Activated CD4-positive, alpha-beta T cell treated with anti-CD3 and anti-CD28 coated beads, Interleukin-2, amount 10 ng/mL, durations not matched to agents 7 days and 5 days (primary cell): ENCODE measurements at regions not wholly inside any gene's neighbourhood (a gene's known extent, or its start where the extent isn't known, plus 50 kb on each side); places are given as distances from the start of the nearest gene placed in this dataset.
"Not testable (repeated sequence)": the region's sequence is repeated elsewhere in the genome, so short reads cannot be mapped to it uniquely, and the experiment has no call there.

Source experiments
- CTCF ChIA-PET: fragments of 350-600 bp; sonication (Branson Sonifier 250); formaldehyde crosslinking; loops from one replicate; lab custom pipeline; 2021; ENCODE audit warnings: antibody characterized with exemption; lab: Charles Lee
- POLR2A ChIA-PET: fragments of 350-600 bp; sonication (Branson Sonifier 250); formaldehyde crosslinking; loops from one replicate; lab custom pipeline; 2021; ENCODE audit warnings: antibody characterized with exemption; lab: Charles Lee
- DNase-seq: peaks from one replicate; pipeline ENCODE4 v3.0.0-alpha.2; 2020
- H3K27ac Mint-ChIP-seq: one replicate; pipeline ENCODE4 v1.8.0; 2021; ENCODE audit warnings: mild to moderate bottlenecking, moderate library complexity, mixed read lengths
- H3K27me3 Mint-ChIP-seq: one replicate; pipeline ENCODE4 v1.8.0; 2021; ENCODE audit warnings: mixed read lengths
- H3K36me3 Mint-ChIP-seq: one replicate; pipeline ENCODE4 v1.8.0; 2021; ENCODE audit warnings: low read depth, mixed read lengths
- H3K4me1 Mint-ChIP-seq: one replicate; pipeline ENCODE4 v1.8.0; 2021; ENCODE audit warnings: mixed read lengths
- H3K4me3 Mint-ChIP-seq: one replicate; pipeline ENCODE4 v1.8.0; 2021; ENCODE audit warnings: mild to moderate bottlenecking, moderate library complexity, mixed read lengths
- H3K9me3 Mint-ChIP-seq: one replicate; pipeline ENCODE4 v1.8.0; 2021; ENCODE audit warnings: mixed read lengths

DNA sequence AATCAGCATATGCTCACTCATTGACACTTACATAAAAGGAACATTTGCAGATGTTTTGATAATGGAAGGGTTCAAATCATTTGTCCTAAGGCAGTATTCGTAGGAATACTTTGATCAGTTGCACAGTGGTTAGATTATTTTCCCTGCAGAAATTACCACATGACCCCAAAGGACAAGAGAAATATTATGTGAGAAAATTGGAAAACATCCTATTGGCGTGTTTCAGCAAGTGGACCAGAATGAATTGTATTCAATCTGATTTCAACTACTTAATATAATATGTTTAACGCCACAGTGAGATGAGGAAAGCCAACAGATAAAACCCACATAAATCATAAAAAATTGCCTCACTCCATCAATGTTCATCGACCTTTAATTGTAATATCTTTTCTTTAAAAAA, 195.0 kb upstream of the MDFIC2 start:
- Mint-ChIP-seq H3K27me3 (peaks cover 5% of the 10 kb centered on the region), H3K36me3 (no peaks in the 10 kb centered on the region), H3K4me1 (no peaks in the 10 kb centered on the region), H3K9me3 (no peaks in the 10 kb centered on the region), H3K4me3 (no peak overlapping the region), H3K27ac (no peak overlapping the region)
- POLR2A ChIA-PET, result no interaction called here
- DNase-seq, result no peak
- CTCF ChIA-PET, result no interaction called here

DNA sequence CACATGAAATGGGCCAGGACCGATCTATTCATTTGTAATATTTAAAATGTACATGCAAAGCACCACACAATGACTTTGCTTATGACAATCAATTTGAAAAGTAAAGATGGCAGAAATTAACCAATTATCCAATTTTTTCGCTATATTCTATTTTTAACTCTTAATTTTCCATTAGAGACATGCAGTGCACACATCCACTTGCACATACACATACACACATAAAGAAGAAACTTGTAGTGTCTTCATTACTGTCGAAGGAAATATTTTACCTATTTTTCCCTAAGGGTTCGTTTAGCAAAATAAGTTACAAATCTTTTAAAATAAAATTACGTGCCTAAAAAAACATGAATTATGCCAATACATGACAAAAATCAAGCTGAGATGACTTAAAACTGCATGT, 194.3 kb upstream of the MDFIC2 start:
- Mint-ChIP-seq H3K4me1 (no peaks in the 10 kb centered on the region), H3K36me3 (no peaks in the 10 kb centered on the region), H3K9me3 (no peaks in the 10 kb centered on the region), H3K27ac (no peak overlapping the region), H3K27me3 (peaks cover 5% of the 10 kb centered on the region), H3K4me3 (no peak overlapping the region)
- ChIA-PET POLR2A (no interaction called here), CTCF (no interaction called here)
- no peak for DNase-seq

DNA sequence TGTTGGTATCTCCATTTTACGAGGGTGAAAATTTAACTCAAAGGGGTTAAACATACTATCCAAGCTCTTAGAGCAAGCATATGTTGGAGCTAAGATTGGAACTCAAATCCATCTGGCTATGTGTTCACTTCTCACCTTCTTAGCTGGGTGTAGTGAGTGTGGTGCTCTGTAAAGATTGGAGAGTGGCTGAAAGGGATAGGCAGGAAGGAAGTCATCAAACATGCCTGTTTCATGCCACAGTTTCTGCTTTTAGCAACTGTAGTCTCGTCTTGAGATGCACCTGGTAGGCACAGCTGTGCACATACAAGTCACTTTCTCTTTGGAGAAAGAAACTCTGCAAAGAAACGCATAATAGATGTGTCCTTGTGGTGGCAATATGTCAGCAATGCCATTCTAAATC, 189.1 kb upstream of the MDFIC2 start:
- H3K9me3 Mint-ChIP-seq, result no peaks in the 10 kb centered on the region
- H3K36me3 Mint-ChIP-seq, result no peaks in the 10 kb centered on the region
- POLR2A ChIA-PET, result no interaction called here
- H3K27ac Mint-ChIP-seq, result no peak overlapping the region
- no peak for DNase-seq
- H3K27me3 Mint-ChIP-seq, result peaks cover 2% of the 10 kb centered on the region
- no peaks in the 10 kb centered on the region for H3K4me1 Mint-ChIP-seq
- H3K4me3 Mint-ChIP-seq, result no peak overlapping the region
- CTCF ChIA-PET, result no interaction called here

DNA sequence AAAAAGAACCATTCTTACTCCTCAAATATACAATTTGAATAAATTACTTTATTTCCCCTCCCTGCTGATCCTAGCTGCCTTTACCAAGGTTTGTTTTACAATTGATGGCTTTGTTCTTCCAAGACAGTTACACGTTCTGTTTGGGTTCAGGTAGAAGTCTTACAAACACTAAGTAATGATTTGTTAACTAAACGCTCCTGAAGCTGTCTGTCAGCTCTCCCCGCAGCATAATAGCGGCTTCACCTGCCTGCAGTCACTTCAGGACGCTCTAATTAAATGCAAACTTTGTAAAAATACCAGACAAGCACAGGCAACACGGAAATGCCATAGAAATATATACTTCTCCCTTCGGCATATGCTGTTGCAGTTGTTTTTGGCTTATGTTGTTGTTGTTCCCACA, 176.4 kb upstream of the MDFIC2 start:
- ChIA-PET POLR2A (no interaction called here), CTCF (no interaction called here)
- no peak overlapping the region for H3K27ac Mint-ChIP-seq
- no peaks in the 10 kb centered on the region for H3K36me3 Mint-ChIP-seq
- H3K4me3 Mint-ChIP-seq, result no peak overlapping the region
- peaks cover 12% of the 10 kb centered on the region for H3K27me3 Mint-ChIP-seq
- H3K4me1 Mint-ChIP-seq, result no peaks in the 10 kb centered on the region
- no peaks in the 10 kb centered on the region for H3K9me3 Mint-ChIP-seq
- DNase-seq, result no peak

DNA sequence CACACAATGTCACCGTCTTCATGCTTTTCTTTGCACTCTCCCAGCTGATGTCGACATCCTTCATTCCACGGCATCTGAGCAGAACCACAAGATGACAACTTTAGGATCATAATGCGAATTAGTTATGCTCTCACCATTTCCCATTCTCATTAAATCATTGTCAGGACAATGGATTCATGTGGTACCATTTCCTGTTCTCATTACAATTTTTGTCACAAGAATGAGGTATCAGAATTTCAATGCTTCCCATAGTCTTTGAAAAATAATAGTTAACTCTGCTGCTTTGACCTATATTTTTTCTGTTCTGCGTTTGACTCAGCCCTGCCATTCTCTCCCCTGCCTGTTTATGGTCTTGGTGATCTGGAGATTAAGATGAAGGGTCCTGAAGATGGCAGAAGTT, 175.7 kb upstream of the MDFIC2 start:
- no peak overlapping the region for H3K27ac Mint-ChIP-seq
- H3K4me1 Mint-ChIP-seq, result no peaks in the 10 kb centered on the region
- CTCF ChIA-PET, result no interaction called here
- peaks cover 12% of the 10 kb centered on the region for H3K27me3 Mint-ChIP-seq
- H3K36me3 Mint-ChIP-seq, result no peaks in the 10 kb centered on the region
- DNase-seq, result no peak
- H3K4me3 Mint-ChIP-seq, result no peak overlapping the region
- H3K9me3 Mint-ChIP-seq, result no peaks in the 10 kb centered on the region
- POLR2A ChIA-PET, result no interaction called here

DNA sequence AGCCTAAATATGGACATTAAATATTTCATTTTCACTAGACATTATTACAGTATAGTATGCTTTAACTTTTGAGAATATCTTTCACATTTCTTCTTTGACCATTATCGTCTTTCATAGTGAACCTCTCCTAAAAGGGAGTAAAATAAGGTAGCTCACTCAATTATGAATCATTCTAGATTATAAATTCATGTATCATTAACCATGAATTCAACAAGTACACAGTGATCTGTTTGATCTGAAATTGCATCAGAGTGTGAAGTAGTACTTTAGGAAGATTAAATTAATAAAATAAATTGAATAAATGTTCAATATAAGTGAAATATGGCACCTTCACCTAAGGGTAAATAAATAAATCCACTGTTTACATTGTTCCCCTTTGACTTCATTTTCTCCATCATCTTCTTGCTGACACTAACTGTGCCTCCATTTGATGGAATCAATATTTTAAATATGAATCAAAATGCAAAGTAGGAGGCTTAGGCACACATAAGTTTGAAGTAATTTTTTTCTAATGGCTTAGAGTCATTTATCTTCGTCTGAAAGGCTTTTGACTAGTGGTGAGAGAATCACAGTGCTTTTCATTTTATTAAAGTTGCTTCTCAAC, 174.1 kb upstream of the MDFIC2 start:
- Mint-ChIP-seq H3K4me3 (no peak overlapping the region), H3K4me1 (no peaks in the 10 kb centered on the region), H3K27me3 (peaks cover 12% of the 10 kb centered on the region), H3K27ac (no peak overlapping the region), H3K9me3 (no peaks in the 10 kb centered on the region), H3K36me3 (no peaks in the 10 kb centered on the region)
- ChIA-PET POLR2A (no interaction called here), CTCF (no interaction called here)
- DNase-seq, result no peak

DNA sequence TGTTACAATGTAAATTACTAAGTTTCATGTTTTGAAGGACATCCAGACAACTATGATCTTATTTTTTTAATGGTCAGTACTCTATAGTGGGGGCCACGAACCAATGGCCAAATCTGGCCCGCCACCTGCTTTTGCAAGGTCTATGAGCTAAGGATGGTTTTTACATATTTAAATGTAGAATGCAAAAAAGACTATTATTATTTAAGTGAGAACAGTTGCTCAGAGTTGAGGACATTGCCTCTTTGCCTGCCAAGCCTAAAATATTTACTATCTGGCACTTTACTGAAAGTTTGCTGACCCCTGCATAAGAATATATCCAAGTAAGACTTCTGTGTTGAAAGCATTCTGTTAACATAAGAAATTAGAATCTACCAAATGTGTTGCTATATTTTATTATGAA, 163.7 kb upstream of the MDFIC2 start:
- H3K36me3 Mint-ChIP-seq, result no peaks in the 10 kb centered on the region
- ChIA-PET POLR2A (no interaction called here), CTCF (no interaction called here)
- H3K27me3 Mint-ChIP-seq, result no peaks in the 10 kb centered on the region
- H3K4me3 Mint-ChIP-seq, result no peak overlapping the region
- no peak for DNase-seq
- H3K27ac Mint-ChIP-seq, result no peak overlapping the region
- H3K9me3 Mint-ChIP-seq, result no peaks in the 10 kb centered on the region
- H3K4me1 Mint-ChIP-seq, result no peaks in the 10 kb centered on the region

DNA sequence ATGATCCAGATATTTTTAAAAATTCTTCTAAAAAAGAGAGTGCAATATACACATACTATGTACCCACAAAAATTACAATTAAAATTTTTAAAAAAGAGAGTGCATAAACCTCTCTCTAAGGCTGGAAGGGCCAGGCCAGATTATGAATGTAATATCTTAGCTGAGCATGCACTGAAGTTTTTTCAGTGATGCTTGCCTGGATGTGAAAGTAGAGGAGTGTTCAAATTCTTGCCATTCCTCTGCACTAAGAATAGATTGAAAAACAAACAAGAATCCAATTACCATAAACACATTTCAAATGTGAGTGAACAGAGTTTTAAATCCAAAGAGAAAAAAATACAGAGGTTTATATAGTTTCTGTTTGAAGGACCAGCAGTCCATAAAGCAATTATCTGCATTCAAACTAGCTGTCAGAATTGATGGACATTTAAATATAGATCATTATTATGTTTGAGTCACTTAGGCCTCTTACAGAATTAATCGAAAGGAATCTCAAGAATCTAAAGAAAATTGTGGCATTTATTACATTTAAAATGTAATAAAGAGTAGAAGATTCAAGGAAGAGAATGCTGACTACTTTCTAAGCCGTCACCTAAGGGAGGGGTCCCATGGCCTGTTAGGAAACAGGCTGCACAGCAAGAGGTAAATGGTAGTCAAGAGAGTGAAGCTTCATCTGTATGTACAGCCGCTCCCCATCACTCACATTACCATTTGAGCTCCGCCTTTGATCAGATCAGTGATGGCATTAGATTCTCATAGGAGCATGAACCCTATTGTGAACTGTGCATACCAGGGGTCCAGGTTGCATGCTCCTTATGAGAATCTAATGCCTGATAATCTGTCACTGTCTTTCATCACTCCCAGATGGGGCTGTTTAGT, 159.3 kb upstream of the MDFIC2 start:
- DNase-seq, result no peak
- Mint-ChIP-seq H3K9me3 (no peaks in the 10 kb centered on the region), H3K4me1 (no peaks in the 10 kb centered on the region), H3K36me3 (no peaks in the 10 kb centered on the region), H3K27me3 (no peaks in the 10 kb centered on the region), H3K27ac (no peak overlapping the region), H3K4me3 (no peak overlapping the region)
- ChIA-PET CTCF (no interaction called here), POLR2A (no interaction called here)

DNA sequence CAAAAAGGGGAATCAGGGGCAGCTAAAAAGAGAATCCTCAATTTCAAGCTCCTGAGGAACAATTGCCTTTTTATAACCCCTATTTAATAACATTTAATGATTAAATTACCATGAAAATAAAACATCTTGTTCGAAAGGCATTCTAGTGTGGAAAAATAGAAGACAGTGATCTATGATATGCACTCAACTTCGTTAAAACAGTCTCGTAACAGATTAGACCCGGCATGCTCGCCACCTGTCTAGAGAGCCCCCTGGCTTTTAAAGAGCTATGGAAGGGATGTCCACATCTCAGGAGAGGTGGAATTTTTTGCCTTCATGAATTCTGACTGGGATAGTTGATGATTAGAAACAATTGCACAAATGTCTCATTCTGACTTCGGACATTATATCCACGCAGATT, 153.7 kb upstream of the MDFIC2 start:
- H3K27me3 Mint-ChIP-seq, result peaks cover 2% of the 10 kb centered on the region
- no peaks in the 10 kb centered on the region for H3K9me3 Mint-ChIP-seq
- ChIA-PET CTCF (interaction anchor here (1.1 kb wide), 1 partner anchor 52 kb away, joined by 3 read pairs; no protein-coding TSS in a partner anchor), POLR2A (no interaction called here)
- H3K36me3 Mint-ChIP-seq, result no peaks in the 10 kb centered on the region
- no peak for DNase-seq
- no peaks in the 10 kb centered on the region for H3K4me1 Mint-ChIP-seq
- no peak overlapping the region for H3K27ac Mint-ChIP-seq
- no peak overlapping the region for H3K4me3 Mint-ChIP-seq

DNA sequence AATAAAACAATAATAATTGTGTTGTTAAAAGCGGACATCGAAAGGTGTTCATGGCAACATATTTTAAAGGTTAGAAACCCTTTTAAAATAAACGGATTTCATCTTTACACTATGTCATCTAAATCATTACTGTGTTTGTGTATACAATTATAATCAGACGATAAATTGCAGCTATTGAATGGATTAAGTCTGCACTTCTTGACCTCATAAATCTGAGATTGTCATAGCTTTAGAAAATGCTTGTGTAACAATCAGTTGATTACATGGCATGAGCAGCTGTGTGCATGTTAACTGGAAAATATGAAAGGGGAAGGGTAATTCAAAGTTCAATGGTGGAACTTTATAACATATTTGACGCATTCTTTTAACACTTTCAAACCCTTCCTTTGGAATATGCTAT, 152.4 kb upstream of the MDFIC2 start:
- POLR2A ChIA-PET, result no interaction called here
- CTCF ChIA-PET, result no interaction called here
- peaks cover 2% of the 10 kb centered on the region for H3K27me3 Mint-ChIP-seq

DNA sequence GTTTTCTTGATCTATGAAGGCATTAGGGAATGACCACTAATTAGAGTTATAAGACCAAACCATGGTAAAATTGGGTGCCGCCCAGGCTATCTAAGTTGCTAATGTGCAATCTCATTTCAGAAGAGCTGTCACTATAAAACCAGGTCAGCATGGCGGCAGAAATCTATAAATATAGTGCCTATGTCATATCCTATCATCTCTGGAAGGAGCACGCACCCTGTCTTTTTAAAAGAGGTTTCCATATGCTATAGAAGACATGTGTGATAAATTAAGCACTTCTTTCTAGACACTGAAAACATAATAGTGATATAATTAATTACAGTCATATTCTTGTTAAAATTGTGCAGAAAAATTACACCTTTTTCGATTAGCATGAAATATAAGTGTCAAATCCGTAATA, 152.0 kb upstream of the MDFIC2 start:
- H3K9me3 Mint-ChIP-seq, result no peaks in the 10 kb centered on the region
- H3K4me1 Mint-ChIP-seq, result no peaks in the 10 kb centered on the region
- peaks cover 2% of the 10 kb centered on the region for H3K27me3 Mint-ChIP-seq
- CTCF ChIA-PET, result no interaction called here
- no peak for DNase-seq
- no peak overlapping the region for H3K4me3 Mint-ChIP-seq
- no peaks in the 10 kb centered on the region for H3K36me3 Mint-ChIP-seq
- H3K27ac Mint-ChIP-seq, result no peak overlapping the region
- POLR2A ChIA-PET, result no interaction called here

More for the DNA sequence above, 152.4 kb upstream of the MDFIC2 start:
- Mint-ChIP-seq H3K9me3 (no peaks in the 10 kb centered on the region), H3K27ac (no peak overlapping the region), H3K36me3 (no peaks in the 10 kb centered on the region), H3K4me3 (no peak overlapping the region), H3K4me1 (no peaks in the 10 kb centered on the region)
- no peak for DNase-seq

DNA sequence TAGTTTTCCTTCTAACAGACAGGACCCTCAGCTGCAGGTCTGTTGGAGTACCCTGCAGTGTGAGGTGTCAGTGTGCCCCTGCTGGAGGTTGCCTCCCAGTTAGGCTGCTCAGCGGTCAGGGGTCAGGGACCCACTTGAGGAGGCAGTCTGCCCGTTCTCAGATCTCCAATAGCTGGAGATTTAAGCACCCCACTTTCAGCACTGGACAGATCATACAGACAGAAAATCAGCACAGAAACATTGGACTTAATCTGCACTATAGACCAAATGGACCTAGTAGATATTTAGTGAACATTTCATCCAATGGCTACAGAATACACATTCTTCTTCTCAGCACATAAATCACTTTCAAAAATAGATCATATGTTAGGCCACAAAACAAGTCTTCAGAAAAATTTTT, 137.8 kb upstream of the MDFIC2 start:
- H3K4me1 Mint-ChIP-seq, H3K4me3 Mint-ChIP-seq, DNase-seq, H3K27me3 Mint-ChIP-seq, CTCF ChIA-PET, POLR2A ChIA-PET, H3K27ac Mint-ChIP-seq, H3K36me3 Mint-ChIP-seq: not testable (repeated sequence)
- peaks cover 14% of the 10 kb centered on the region for H3K9me3 Mint-ChIP-seq

DNA sequence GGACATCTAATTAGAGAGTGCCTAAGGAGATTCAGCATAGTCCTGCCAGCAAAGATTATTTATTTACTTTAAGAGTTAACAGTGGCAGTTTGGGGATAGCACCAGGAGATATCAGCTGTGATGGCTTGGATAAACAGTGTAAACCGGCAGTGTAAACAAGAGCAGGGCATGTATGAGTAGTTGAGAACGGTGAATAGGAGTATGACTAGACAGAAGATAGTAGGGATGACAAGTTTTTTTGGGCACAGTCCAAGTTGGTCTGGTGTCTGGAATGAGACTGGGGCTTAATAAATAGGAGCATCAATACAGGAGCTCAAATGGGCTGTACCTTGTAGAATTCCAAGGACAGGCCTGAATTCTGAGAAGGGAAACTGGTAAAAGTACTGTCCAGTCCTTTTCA, 123.0 kb upstream of the MDFIC2 start:
- H3K27me3 Mint-ChIP-seq, POLR2A ChIA-PET, H3K9me3 Mint-ChIP-seq, CTCF ChIA-PET, H3K4me1 Mint-ChIP-seq, H3K27ac Mint-ChIP-seq, DNase-seq, H3K4me3 Mint-ChIP-seq, H3K36me3 Mint-ChIP-seq: not testable (repeated sequence)

DNA sequence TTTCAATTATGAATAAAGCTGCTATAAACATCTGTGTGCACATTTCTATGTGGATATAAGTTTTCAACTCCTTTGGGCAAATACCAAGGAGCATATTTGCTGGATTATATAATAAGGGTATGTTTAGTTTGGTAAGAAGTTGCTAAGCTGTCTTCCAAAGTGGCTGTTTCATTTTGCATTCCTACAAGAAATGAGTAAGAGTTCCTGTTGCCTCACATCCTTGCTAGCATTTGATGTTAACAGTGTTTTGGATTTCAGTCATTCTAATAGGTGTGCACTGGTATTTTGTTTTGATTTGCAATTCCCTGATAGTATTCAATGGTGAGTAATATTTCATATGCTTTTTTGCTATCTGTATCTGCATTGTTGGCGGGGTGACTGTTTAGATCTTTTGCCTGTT, 120.7 kb upstream of the MDFIC2 start:
- no peak for DNase-seq
- Mint-ChIP-seq H3K9me3 (no peaks in the 10 kb centered on the region), H3K36me3 (no peaks in the 10 kb centered on the region), H3K4me1 (no peaks in the 10 kb centered on the region), H3K27ac (no peak overlapping the region), H3K27me3 (no peaks in the 10 kb centered on the region), H3K4me3 (no peak overlapping the region)
- CTCF ChIA-PET, result no interaction called here
- POLR2A ChIA-PET, result no interaction called here
